Heart left ventricle (tissue), 13 donors: ENCODE measurements at regions not wholly inside any gene's neighbourhood (a gene's known extent, or its start where the extent isn't known, plus 50 kb on each side); places are given as distances from the start of the nearest gene placed in this dataset.

ENCODE experiments used
- CTCF ChIP-seq, 12 donors: fragments of 200-600 bp; sonication (generic) in 4 of 12; IDR thresholded peaks; one replicate each; pipeline versions ENCODE4 v1.5.0 to v1.8.0; 2018 to 2022; ENCODE audit warnings: antibody characterized with exemption in 12 of 12, mild to moderate bottlenecking in 5 of 12
- POLR2A ChIP-seq, 2 donors: fragments of 450-650 bp; IDR thresholded peaks; one replicate each; pipeline ENCODE4 v1.6.1; 2017; ENCODE audit warnings: antibody characterized with exemption in 2 of 2, mild to moderate bottlenecking in 2 of 2, moderate library complexity in 2 of 2
- donor health status: ischemic (EF 13 %, LVEDD 7.1; RV severe dilation, severe dysfunction).
- donor health status: DM: no; HTN: yes; CAD: no.
- donor health status: DM: no; HTN: no; CAD: no.
- donor health status: ischemic (EF 25% LVEDD 6.9; RV normal size, moderate dysfunction).
- donor health status: ischemic (EF 25% LVEDD 5.7; RV mildly dilated, moderate dysfunction).
- donor health status: ischemic (EF 35%, LVEDD 5.7; RV mildly dilated, moderate dysfunction).
- donor health status: nonischemic (EF 11% LVEDD 7.7; RV severe dilation, severe dysfunction).
- donor health status: DM: yes; HTN: yes; CAD: no.
- donor health status: PGD.
- donor health status: ischemic (EF 29% LVEDD 5.4; RV normal size, mild dysfunction).
- donor health status: nonischemic (EF 23%, LVEDD 6.1; RV moderate dilation, normal function).

- TF ChIP-seq CTCF (IDR thresholded peaks at IDR 0.05), result no peak
- TF ChIP-seq POLR2A (IDR thresholded peaks at IDR 0.05), result no peak
Observed at GRCh38 chr2:9734308-9734707, 103.5 kb upstream of the YWHAQ start.
